A673 (cell line): ENCODE measurements at regions not wholly inside any gene's neighbourhood (a gene's known extent, or its start where the extent isn't known, plus 50 kb on each side); places are given as distances from the start of the nearest gene placed in this dataset.
"Not testable (repeated sequence)": the region's sequence is repeated elsewhere in the genome, so short reads cannot be mapped to it uniquely, and the experiment has no call there.

Experiments used
- BruUV-seq: library from RNA; stranded (reverse); fragments of 400-500 nt; replicated peaks from 2 replicates; lab custom pipeline; 2021; lab: Mats Ljungman, UMichigan
- CTCF ChIA-PET: fragments of 300-600 bp; sonication (Branson Sonifier 250); formaldehyde crosslinking; loops from one replicate; lab custom pipeline; 2022; ENCODE audit warnings: antibody characterized with exemption; lab: Charles Lee
- POLR2A ChIA-PET: fragments of 300-600 bp; sonication (Branson Sonifier 250); formaldehyde crosslinking; loops from one replicate; lab custom pipeline; 2022; ENCODE audit warnings: antibody characterized with exemption; ENCODE audit not compliant: low non-redundant PET; lab: Charles Lee
- DNase-seq: peaks from one replicate; pipeline ENCODE4 v3.0.0-alpha.2; 2015; ENCODE audit warnings: low spot score
- H3K27ac ChIP-seq: fragments of 200-600 bp; sonication (generic); 2 replicates; pipeline ENCODE4 v1.5.1; 2016; ENCODE audit warnings: mixed run types, low read depth, mild to moderate bottlenecking, mixed read lengths, antibody characterized with exemption, low read length; ENCODE audit not compliant: poor library complexity, severe bottlenecking
- H3K27me3 ChIP-seq: fragments of 200-600 bp; sonication (generic); replicated peaks from 2 replicates; pipeline ENCODE4 v1.6.1; 2017; ENCODE audit warnings: mixed run types, low read depth, mild to moderate bottlenecking, mixed read lengths, antibody characterized with exemption, low read length; ENCODE audit not compliant: insufficient read depth, poor library complexity
- H3K36me3 ChIP-seq: fragments of 200-600 bp; sonication (generic); 2 replicates; pipeline ENCODE4 v1.6.1; 2016; ENCODE audit warnings: mixed run types, mild to moderate bottlenecking, mixed read lengths, antibody characterized with exemption, low read length; ENCODE audit not compliant: insufficient read depth, poor library complexity, severe bottlenecking
- H3K4me1 ChIP-seq: fragments of 200-600 bp; sonication (generic); 2 replicates; pipeline ENCODE4 v1.6.1; 2017; ENCODE audit warnings: mixed run types, mild to moderate bottlenecking, mixed read lengths, antibody characterized with exemption, low read length; ENCODE audit not compliant: insufficient read depth, poor library complexity, severe bottlenecking
- H3K4me3 ChIP-seq: fragments of 200-600 bp; sonication (generic); 2 replicates; pipeline ENCODE4 v1.5.1; 2016; ENCODE audit warnings: low read depth, mixed run types, mild to moderate bottlenecking, mixed read lengths, low read length; ENCODE audit not compliant: poor library complexity, severe bottlenecking
- H3K9me3 ChIP-seq: fragments of 200-600 bp; sonication (generic); 2 replicates; pipeline ENCODE4 v1.6.1; 2016; ENCODE audit warnings: mixed run types, low read depth, mild to moderate bottlenecking, mixed read lengths, antibody characterized with exemption, low read length; ENCODE audit not compliant: poor library complexity, severe bottlenecking
- CTCF ChIP-seq: fragments of 300-800, 200-600 bp; sonication (generic); conservative IDR thresholded peaks from 2 replicates; pipeline ENCODE4 v1.5.1; 2017; ENCODE audit warnings: low read depth, mild to moderate bottlenecking, antibody characterized with exemption, low read length, moderate library complexity, mixed read lengths
- EZH2 ChIP-seq: fragments of 200-600 bp; sonication (generic); IDR thresholded peaks from 2 replicates; pipeline ENCODE4 v1.6.1; 2017; ENCODE audit warnings: borderline replicate concordance, low read depth, mild to moderate bottlenecking, mixed read lengths, antibody characterized with exemption, low read length; ENCODE audit not compliant: poor library complexity, severe bottlenecking
- intact Hi-C: fragments of 100-400 bp; cut with micrococcal nuclease; formaldehyde crosslinking; loops from one replicate; pipeline ENCODE4 v1.10.0; 2022; ENCODE audit not compliant: unreplicated experiment

- intact Hi-C loops, result loop anchor here (5.0 kb wide), 1 partner anchor 110 kb away; no protein-coding TSS in a partner anchor
- H3K27me3 ChIP-seq, H3K4me1 ChIP-seq, H3K4me3 ChIP-seq, H3K27ac ChIP-seq, CTCF ChIA-PET, DNase-seq, H3K9me3 ChIP-seq, H3K36me3 ChIP-seq, POLR2A ChIA-PET, BruUV-seq: not testable (repeated sequence)
Measured at GRCh38 chr1:867550-867949, 56.2 kb upstream of the SAMD11 start.

DNA sequence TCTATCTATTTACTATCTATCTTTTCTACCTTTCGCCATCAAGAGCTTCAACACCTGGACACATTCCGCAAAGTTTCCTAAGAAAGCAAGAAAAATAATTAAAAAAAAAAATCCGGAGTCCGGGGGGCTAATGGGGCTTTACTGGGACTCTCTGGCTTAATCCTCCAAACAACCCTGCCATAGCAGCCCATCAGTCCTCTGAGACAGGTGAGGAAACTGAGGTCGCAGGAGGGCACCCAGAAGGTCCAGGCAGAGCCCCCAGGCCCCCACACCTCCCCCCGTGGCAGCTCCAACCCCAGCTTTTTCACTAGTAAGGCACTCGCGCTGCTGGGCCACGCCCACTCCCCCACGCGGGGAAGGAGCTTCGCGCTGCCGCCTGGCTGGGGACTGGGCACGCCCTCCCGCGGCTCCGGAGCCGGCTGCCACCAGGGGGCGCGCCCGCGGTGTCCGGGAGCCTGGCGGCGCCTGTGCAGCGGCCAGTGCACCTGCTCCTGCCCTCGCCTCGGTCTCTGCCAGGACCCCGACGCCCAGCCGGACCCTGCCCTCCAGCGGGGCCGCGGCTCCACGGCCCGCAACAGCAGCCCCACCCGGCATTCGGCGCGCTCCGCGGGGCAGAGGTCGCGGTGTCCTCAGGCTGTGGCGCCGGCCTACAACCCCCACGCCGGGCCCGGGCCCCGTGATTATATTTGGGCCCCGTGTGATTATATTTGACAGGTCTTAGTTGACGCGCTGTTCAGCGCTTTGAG is 54.1 kb upstream of the SAMD11 start:
- POLR2A ChIA-PET, result no interaction called here
- no peak overlapping the region for H3K27ac ChIP-seq
- DNase-seq, result peak; percentile 73
- H3K4me3 ChIP-seq, result peak overlapping the region; percentile 31
- no TSS peak for BruUV-seq
- H3K27me3 ChIP-seq, result no peaks in the 10 kb centered on the region
- intact Hi-C loops, result loop anchor here (5.0 kb wide), 1 partner anchor 108 kb away; no protein-coding TSS in a partner anchor
- no peaks in the 10 kb centered on the region for H3K36me3 ChIP-seq
- peak; percentile 62 for TF ChIP-seq CTCF
- TF ChIP-seq EZH2, result no peak
- CTCF ChIA-PET, result interaction anchor here (0.6 kb wide), 2 partner anchors 11 to 36 kb away, joined by 3 read pairs; no protein-coding TSS in a partner anchor
- H3K9me3 ChIP-seq, result no peaks in the 10 kb centered on the region
- no peaks in the 10 kb centered on the region for H3K4me1 ChIP-seq
